ENCODE measurements at regions not wholly inside any gene's neighbourhood (a gene's known extent, or its start where the extent isn't known, plus 50 kb on each side); places are given as distances from the start of the nearest gene placed in this dataset.

GRCh38 chr16:87098361-87098760 lies 218.8 kb downstream of the C16orf95 start:
- DNase-seq, result no peak
- Mint-ChIP-seq H3K9me3 (peaks cover 2% of the 10 kb centered on the region), H3K27ac (peak overlapping the region; percentile 51), H3K27me3 (ENCODE audit: low read depth, poor library complexity) (no peaks in the 10 kb centered on the region), H3K36me3 (ENCODE audit: low read depth) (no peaks in the 10 kb centered on the region), H3K4me1 (peaks cover 92% of the 10 kb centered on the region), H3K4me3 (peak overlapping the region; percentile 57)
- TF ChIP-seq CTCF (IDR thresholded peaks at IDR 0.05), result no peak

- H3K4me1 Mint-ChIP-seq, result peaks cover 84% of the 10 kb centered on the region
- no peak for TF ChIP-seq CTCF (IDR thresholded peaks at IDR 0.05)
- peak overlapping the region; percentile 51 for H3K27ac Mint-ChIP-seq
- H3K4me3 Mint-ChIP-seq, result peak overlapping the region; percentile 47
- peak; percentile 72 for DNase-seq
- no peaks in the 10 kb centered on the region for H3K27me3 Mint-ChIP-seq (ENCODE audit: low read depth, poor library complexity)
- peaks cover 7% of the 10 kb centered on the region for H3K9me3 Mint-ChIP-seq
- H3K36me3 Mint-ChIP-seq (ENCODE audit: low read depth), result no peaks in the 10 kb centered on the region
Measured at GRCh38 chr16:87098976-87099720, 218.0 kb downstream of the C16orf95 start.

GRCh38 chr16:87100306-87101058 lies 216.7 kb downstream of the C16orf95 start:
- H3K4me1 Mint-ChIP-seq, result peaks cover 71% of the 10 kb centered on the region
- peak; percentile 20 for DNase-seq
- peak overlapping the region; percentile 70 for H3K27ac Mint-ChIP-seq
- H3K4me3 Mint-ChIP-seq, result peak overlapping the region; percentile 47
- peaks cover 20% of the 10 kb centered on the region for H3K9me3 Mint-ChIP-seq
- no peak for TF ChIP-seq CTCF (IDR thresholded peaks at IDR 0.05)
- no peaks in the 10 kb centered on the region for H3K27me3 Mint-ChIP-seq (ENCODE audit: low read depth, poor library complexity)
- H3K36me3 Mint-ChIP-seq (ENCODE audit: low read depth), result peaks cover 5% of the 10 kb centered on the region

DNA sequence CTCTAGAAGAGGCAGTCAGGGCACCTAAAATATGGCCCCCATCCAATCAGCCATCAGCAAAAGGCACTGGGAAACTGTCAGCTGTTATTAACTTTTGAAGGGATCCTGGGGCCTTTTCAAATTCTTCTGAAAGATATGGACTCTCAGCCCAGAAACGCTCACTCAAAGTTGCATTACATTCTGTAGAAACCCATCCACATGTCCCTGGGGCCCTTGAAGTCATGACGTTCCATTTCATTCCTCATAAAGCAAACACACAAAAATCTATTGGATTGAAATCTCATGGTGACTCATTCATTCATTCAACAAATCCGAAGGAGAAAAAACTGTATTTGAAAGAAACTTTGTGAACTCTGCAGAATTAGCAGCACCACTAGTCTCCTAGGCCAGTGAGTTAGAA lies 215.3 kb downstream of the C16orf95 start:
- no peak overlapping the region for H3K4me3 Mint-ChIP-seq
- no peak for TF ChIP-seq CTCF (IDR thresholded peaks at IDR 0.05)
- DNase-seq, result no peak
- H3K36me3 Mint-ChIP-seq (ENCODE audit: low read depth), result peaks cover 5% of the 10 kb centered on the region
- H3K4me1 Mint-ChIP-seq, result peaks cover 57% of the 10 kb centered on the region
- no peaks in the 10 kb centered on the region for H3K27me3 Mint-ChIP-seq (ENCODE audit: low read depth, poor library complexity)
- no peak overlapping the region for H3K27ac Mint-ChIP-seq
- peaks cover 21% of the 10 kb centered on the region for H3K9me3 Mint-ChIP-seq

GRCh38 chr16:87107201-87107600 lies 210.0 kb downstream of the C16orf95 start:
- H3K9me3 Mint-ChIP-seq, result peaks cover 40% of the 10 kb centered on the region
- no peak for DNase-seq
- H3K27ac Mint-ChIP-seq, result no peak overlapping the region
- H3K27me3 Mint-ChIP-seq (ENCODE audit: low read depth, poor library complexity), result peaks cover 4% of the 10 kb centered on the region
- peaks cover 19% of the 10 kb centered on the region for H3K4me1 Mint-ChIP-seq
- no peak overlapping the region for H3K4me3 Mint-ChIP-seq
- H3K36me3 Mint-ChIP-seq (ENCODE audit: low read depth), result peaks cover 17% of the 10 kb centered on the region
- no peak for TF ChIP-seq CTCF (IDR thresholded peaks at IDR 0.05)

All from nephron progenitor cell (in vitro differentiated cells).